Endothelial cell of umbilical vein (primary cell): ENCODE measurements at regions not wholly inside any gene's neighbourhood (a gene's known extent, or its start where the extent isn't known, plus 50 kb on each side); places are given as distances from the start of the nearest gene placed in this dataset.

ENCODE experiments used
- BruUV-seq: library from RNA; stranded (reverse); fragments of 400-500 nt; replicated peaks from 2 replicates; lab custom pipeline; 2021; lab: Mats Ljungman, UMichigan
- CTCF ChIA-PET: fragments of 300-600, 350-600 bp; sonication (Branson Sonifier 250); formaldehyde crosslinking; loops from one replicate; lab custom pipeline; 2021; ENCODE audit warnings: antibody characterized with exemption, inconsistent platforms; lab: Charles Lee
- POLR2A ChIA-PET: fragments of 300-600, 350-600 bp; sonication (Branson Sonifier 250); formaldehyde crosslinking; loops from one replicate; lab custom pipeline; 2021; ENCODE audit warnings: antibody characterized with exemption, inconsistent platforms; lab: Charles Lee
- DNase-seq: peaks from one replicate; pipeline ENCODE4 v3.0.0-alpha.2; 2011; ENCODE audit warnings: low read depth, low spot score
- FAIRE-seq: peaks from 2 replicates; lab custom pipeline; 2011; peaks lifted over from hg19 to GRCh38; lab: Jason Lieb, UNC
- H2AFZ ChIP-seq: 2 replicates; pipeline ENCODE4 v1.6.0; 2012; ENCODE audit warnings: low read depth, low read length, control low read depth, inconsistent platforms
- H3K27ac ChIP-seq: 2 replicates; pipeline ENCODE4 v1.5.1; 2011; ENCODE audit warnings: low read depth, mild to moderate bottlenecking, control low read depth, low read length, moderate library complexity; ENCODE audit not compliant: insufficient read depth
- H3K27me3 ChIP-seq, 2 experiments: 2 replicates each; pipeline versions ENCODE4 v1.6.0 to v1.6.1; 2011; ENCODE audit warnings: low read length in 2 of 2, mixed read lengths in 1 of 2; ENCODE audit not compliant: control insufficient read depth in 2 of 2, insufficient read depth in 2 of 2
- H3K36me3 ChIP-seq, 2 experiments: 2 replicates in 1 of 2; 3 replicates in 1 of 2; pipeline ENCODE4 v1.5.1; 2011; ENCODE audit warnings: low read length in 2 of 2, mild to moderate bottlenecking in 1 of 2, moderate library complexity in 1 of 2; ENCODE audit not compliant: control insufficient read depth in 2 of 2, insufficient read depth in 2 of 2; ENCODE audit errors: extremely low read depth in 1 of 2
- H3K4me1 ChIP-seq: 3 replicates; pipeline ENCODE4 v1.5.1; 2011; ENCODE audit warnings: mild to moderate bottlenecking, low read length; ENCODE audit not compliant: control insufficient read depth, insufficient read depth; ENCODE audit errors: extremely low read depth
- H3K4me2 ChIP-seq: 2 replicates; pipeline ENCODE4 v1.6.1; 2011; ENCODE audit warnings: low read length, control low read depth, mixed read lengths; ENCODE audit not compliant: insufficient read depth
- H3K4me3 ChIP-seq, 3 experiments: fragments of 200-600 bp in 1 of 3; sonication (generic), shearing (Covaris generic) in 1 of 3; replicated peaks in 1 of 3; 2 replicates each; pipeline ENCODE4 v1.5.1; 2011 to 2016; ENCODE audit warnings: control low read depth in 3 of 3, low read length in 3 of 3, mild to moderate bottlenecking in 2 of 3, inconsistent platforms in 1 of 3, low read depth in 1 of 3, moderate library complexity in 1 of 3; ENCODE audit not compliant: insufficient read depth in 1 of 3
- H3K79me2 ChIP-seq: 2 replicates; pipeline ENCODE4 v1.6.0; 2012; ENCODE audit warnings: low read length, inconsistent platforms; ENCODE audit not compliant: control insufficient read depth, insufficient read depth
- H3K9ac ChIP-seq: replicated peaks from 2 replicates; pipeline ENCODE3; 2011; ENCODE audit warnings: low read length, control low read depth; ENCODE audit not compliant: insufficient read depth; ENCODE audit errors: extremely low read depth
- H3K9me1 ChIP-seq: replicated peaks from 3 replicates; pipeline ENCODE4 v1.6.0; 2011; ENCODE audit warnings: mild to moderate bottlenecking, low read length; ENCODE audit not compliant: control insufficient read depth, insufficient read depth; ENCODE audit errors: extremely low read depth
- H3K9me3 ChIP-seq: replicated peaks from 2 replicates; pipeline ENCODE4 v1.5.1; 2012; ENCODE audit warnings: low read length, inconsistent platforms; ENCODE audit not compliant: control insufficient read depth, insufficient read depth
- H4K20me1 ChIP-seq: replicated peaks from 2 replicates; pipeline ENCODE3; 2011; ENCODE audit warnings: mild to moderate bottlenecking, low read length; ENCODE audit not compliant: control insufficient read depth, insufficient read depth; ENCODE audit errors: extremely low read depth
- CTCF ChIP-seq, 2 donors: IDR thresholded peaks; 1 replicate in 1 of 2; 2 replicates in 1 of 2; pipeline ENCODE4 v1.5.1; 2011; ENCODE audit warnings: low read length in 2 of 2, mild to moderate bottlenecking in 2 of 2, moderate library complexity in 2 of 2, control low read depth in 1 of 2, inconsistent platforms in 1 of 2, low read depth in 1 of 2; ENCODE audit not compliant: insufficient read depth in 1 of 2; ENCODE audit errors: extremely low read depth in 1 of 2
- EZH2 ChIP-seq: IDR thresholded peaks from 2 replicates; pipeline ENCODE4 v1.6.1; 2012; ENCODE audit warnings: borderline replicate concordance, low read depth, mild to moderate bottlenecking, moderate library complexity, low read length, inconsistent platforms; ENCODE audit not compliant: severe bottlenecking
- FOS ChIP-seq: IDR thresholded peaks from 2 replicates; pipeline ENCODE4 v1.6.1; 2011; ENCODE audit warnings: mild to moderate bottlenecking, low read length, moderate library complexity, borderline replicate concordance; ENCODE audit not compliant: insufficient read depth
- GATA2 ChIP-seq: IDR thresholded peaks from 2 replicates; pipeline ENCODE4 v1.7.0; 2011; ENCODE audit warnings: low read depth, mild to moderate bottlenecking, moderate library complexity, mixed read lengths, low read length; ENCODE audit not compliant: insufficient read length, insufficient read depth
- JUN ChIP-seq: IDR thresholded peaks from 2 replicates; pipeline ENCODE4 v1.6.1; 2011; ENCODE audit warnings: borderline replicate concordance, low read depth; ENCODE audit not compliant: insufficient read length, insufficient read depth
- MAX ChIP-seq: IDR thresholded peaks from 2 replicates; pipeline ENCODE4 v1.6.1; 2011; ENCODE audit not compliant: insufficient read depth, insufficient read length
- MYC ChIP-seq: IDR thresholded peaks from one replicate; pipeline ENCODE4 v1.6.1; 2011; ENCODE audit warnings: mild to moderate bottlenecking, low read depth, low read length
- POLR2A ChIP-seq: IDR thresholded peaks from 2 replicates; pipeline ENCODE4 v1.6.1; 2012; ENCODE audit warnings: low read depth, mild to moderate bottlenecking, control low read depth, low read length
- POLR2AphosphoS5 ChIP-seq: IDR thresholded peaks from 2 replicates; pipeline ENCODE4 v1.6.1; 2012; ENCODE audit warnings: low read depth, mild to moderate bottlenecking, control low read depth, low read length, moderate library complexity; ENCODE audit not compliant: insufficient read depth
- dilution Hi-C: fragments of 300-500 bp; cut with MboI; formaldehyde crosslinking; loops from one replicate; pipeline ENCODE4 v1.15.0; 2019; ENCODE audit warnings: low sequenced_read_pairs; ENCODE audit not compliant: extremely low pct_ligation_motif_present
- intact Hi-C: fragments of 100-400 bp; cut with micrococcal nuclease; formaldehyde crosslinking; loops from one replicate; pipeline ENCODE4 v1.10.0; 2022

DNA sequence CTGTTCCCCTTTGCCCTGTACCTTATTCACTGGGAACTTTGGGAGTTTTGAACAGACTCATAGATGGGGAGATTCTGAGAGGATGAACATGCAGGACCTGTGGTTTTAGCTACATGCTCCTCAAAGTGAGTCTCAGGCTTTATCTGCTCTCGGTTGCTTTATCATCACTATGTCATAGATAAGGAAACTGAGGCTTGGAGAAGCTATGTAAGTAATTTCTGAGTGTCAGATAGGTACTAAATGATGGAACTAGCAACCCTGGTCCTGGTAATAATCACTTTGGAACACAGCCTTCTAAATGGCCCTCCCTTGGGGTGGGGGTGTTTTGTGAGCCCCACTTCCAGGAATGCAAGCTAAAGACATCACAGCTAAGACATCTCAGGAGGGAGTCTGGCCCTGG, 186.2 kb upstream of the MEX3C start:
- CTCF ChIA-PET: interaction anchor here (2.1 kb wide), 1 partner anchor 273 kb away, joined by 14 read pairs; no protein-coding TSS in a partner anchor
- FAIRE-seq: no peak

More for the DNA sequence above, 186.2 kb upstream of the MEX3C start:
- POLR2A ChIA-PET: no interaction called here
- Histone ChIP-seq H3K4me2 (no peak overlapping the region), H3K9ac (no peak overlapping the region), H3K9me1 (no peaks in the 10 kb centered on the region), H3K27ac (no peak overlapping the region), H2AFZ (no peak overlapping the region), H3K4me3 (no peak overlapping the region), H3K79me2 (no peaks in the 10 kb centered on the region), H3K27me3 (no peaks in the 10 kb centered on the region), H4K20me1 (no peaks in the 10 kb centered on the region), H3K36me3 (no peaks in the 10 kb centered on the region), H3K4me1 (no peaks in the 10 kb centered on the region), H3K9me3 (no peaks in the 10 kb centered on the region)
- DNase-seq: no peak
- no TSS peak for BruUV-seq
- intact Hi-C loops: loop anchor here (1.0 kb wide), 1 partner anchor 273 kb away; no protein-coding TSS in a partner anchor
- dilution Hi-C loops: no loop called here
- TF ChIP-seq JUN: no peak
- no peak for TF ChIP-seq GATA2
- no peak for TF ChIP-seq EZH2
- TF ChIP-seq CTCF (IDR thresholded peaks at IDR 0.05; ENCODE audit: extremely low read depth in 1 of 2, insufficient read depth in 1 of 2, low read depth in 1 of 2, low read length in 2 of 2): no peak
- no peak for TF ChIP-seq FOS
- no peak for TF ChIP-seq POLR2AphosphoS5
- TF ChIP-seq MAX: no peak
- no peak for TF ChIP-seq POLR2A
- no peak for TF ChIP-seq MYC
